Gastrocnemius medialis (tissue), 4 donors: ENCODE measurements at regions not wholly inside any gene's neighbourhood (a gene's known extent, or its start where the extent isn't known, plus 50 kb on each side); places are given as distances from the start of the nearest gene placed in this dataset.
"Not testable (repeated sequence)": the region's sequence is repeated elsewhere in the genome, so short reads cannot be mapped to it uniquely, and the experiment has no call there.

Experiments used
- ATAC-seq, 2 donors: fragments of 150-250 bp; one replicate each; pipeline ENCODE4 v1.9.1; 2016
- DNase-seq, 2 donors: peaks; one replicate each; pipeline ENCODE4 v3.0.0-alpha.2; 2019
- H3K27ac ChIP-seq, 4 donors: fragments of 200-600 bp; sonication (generic); 1 replicate in 1 of 4; 2 replicates in 3 of 4; pipeline ENCODE4 v1.5.1; 2016 to 2018; ENCODE audit warnings: mild to moderate bottlenecking in 2 of 4, moderate library complexity in 1 of 4
- H3K27me3 ChIP-seq, 3 donors: fragments of 200-600 bp; sonication (generic) in 2 of 3; 1 replicate in 1 of 3; 2 replicates in 2 of 3; pipeline versions ENCODE4 v1.5.1 to v1.6.0; 2016 to 2019; ENCODE audit warnings: mild to moderate bottlenecking in 1 of 3, moderate library complexity in 1 of 3
- H3K36me3 ChIP-seq, 2 donors: fragments of 200-600 bp; sonication (generic) in 1 of 2; one replicate each; pipeline ENCODE4 v1.5.1; 2017 to 2018
- H3K4me1 ChIP-seq, 2 donors: fragments of 200-600 bp; sonication (generic) in 1 of 2; one replicate each; pipeline ENCODE4 v1.5.1; 2016 to 2017; ENCODE audit warnings: mild to moderate bottlenecking in 2 of 2
- H3K4me3 ChIP-seq, 4 donors: fragments of 200-600 bp; sonication (generic) in 3 of 4; 1 replicate in 1 of 4; 2 replicates in 3 of 4; pipeline ENCODE4 v1.5.1; 2016 to 2019; ENCODE audit warnings: mild to moderate bottlenecking in 2 of 4
- H3K9me3 ChIP-seq, 3 donors: fragments of 200-600 bp; sonication (generic) in 2 of 3; 1 replicate in 1 of 3; 2 replicates in 2 of 3; pipeline ENCODE4 v1.5.1; 2016 to 2019
- CTCF ChIP-seq, 5 experiments: fragments of 450-650 bp in 3 of 5; fragments of 200-600 bp in 2 of 5; sonication (generic) in 2 of 5; IDR thresholded peaks in 4 of 5; conservative IDR thresholded peaks in 1 of 5; 1 replicate in 4 of 5; 2 replicates in 1 of 5; pipeline ENCODE4 v1.5.1; 2016 to 2019; ENCODE audit warnings: antibody characterized with exemption in 5 of 5, mild to moderate bottlenecking in 3 of 5, moderate library complexity in 3 of 5
- POLR2A ChIP-seq, 2 donors: fragments of 450-650 bp; IDR thresholded peaks; one replicate each; pipeline ENCODE4 v1.6.1; 2017; ENCODE audit warnings: antibody characterized with exemption in 2 of 2, mild to moderate bottlenecking in 2 of 2, moderate library complexity in 2 of 2
- in situ Hi-C, 4 donors: fragments of 200-750 bp; cut with MboI; loops; one replicate each; pipeline versions ENCODE4 v1.15.0 to v1.8.0; 2017; ENCODE audit warnings: low sequenced_read_pairs in 4 of 4
- intact Hi-C: fragments of 100-400 bp; cut with DNase I; formaldehyde crosslinking; loops from one replicate; pipeline ENCODE4 v1.15.1; 2023; ENCODE audit warnings: low total_unique reads

GRCh38 chr6:95740157-95740556 lies 162.8 kb downstream of the MANEA start:
- DNase-seq (no peak), ATAC-seq (no peak)
- TF ChIP-seq CTCF (IDR thresholded peaks at IDR 0.05 in 4 of 5, conservative IDR thresholded peaks at IDR 0.05 in 1 of 5) (no peak), POLR2A (IDR thresholded peaks at IDR 0.05) (no peak)
- in situ Hi-C loops (no loop called here), intact Hi-C loops (no loop called here)
- Histone ChIP-seq H3K4me3 (no peak overlapping the region), H3K36me3 (no peaks in the 10 kb centered on the region), H3K9me3 (no peaks in the 10 kb centered on the region), H3K27ac (no peak overlapping the region), H3K27me3 (no peaks in the 10 kb centered on the region), H3K4me1 (no peaks in the 10 kb centered on the region)

- intact Hi-C loops = no loop called here
- no peak for ATAC-seq
- TF ChIP-seq CTCF (IDR thresholded peaks at IDR 0.05 in 4 of 5, conservative IDR thresholded peaks at IDR 0.05 in 1 of 5) = no peak
- no peak for TF ChIP-seq POLR2A (IDR thresholded peaks at IDR 0.05)
Observed at GRCh38 chr6:95741045-95741444, 163.7 kb downstream of the MANEA start.

GRCh38 chr6:95742767-95743289 lies 165.5 kb downstream of the MANEA start:
- in situ Hi-C loops = no loop called here
- H3K36me3 ChIP-seq = no peaks in the 10 kb centered on the region
- intact Hi-C loops = no loop called here
- no peaks in the 10 kb centered on the region for H3K9me3 ChIP-seq
- H3K4me3 ChIP-seq = no peak overlapping the region
- TF ChIP-seq POLR2A (IDR thresholded peaks at IDR 0.05) (no peak), CTCF (IDR thresholded peaks at IDR 0.05 in 4 of 5, conservative IDR thresholded peaks at IDR 0.05 in 1 of 5) (no peak)
- DNase-seq (no peak), ATAC-seq (no peak)
- no peak overlapping the region for H3K27ac ChIP-seq
- H3K27me3 ChIP-seq = no peaks in the 10 kb centered on the region
- no peaks in the 10 kb centered on the region for H3K4me1 ChIP-seq

More at GRCh38 chr6:95741045-95741444, 163.7 kb downstream of the MANEA start:
- no peak for DNase-seq
- H3K4me1 ChIP-seq = no peaks in the 10 kb centered on the region
- H3K4me3 ChIP-seq = no peak overlapping the region
- no peaks in the 10 kb centered on the region for H3K9me3 ChIP-seq
- no peak overlapping the region for H3K27ac ChIP-seq
- H3K27me3 ChIP-seq = no peaks in the 10 kb centered on the region
- no peaks in the 10 kb centered on the region for H3K36me3 ChIP-seq
- in situ Hi-C loops = no loop called here

- intact Hi-C loops (no loop called here), in situ Hi-C loops (no loop called here)
- H3K4me3 ChIP-seq = no peak overlapping the region
- no peaks in the 10 kb centered on the region for H3K27me3 ChIP-seq
- H3K9me3 ChIP-seq = no peaks in the 10 kb centered on the region
- H3K27ac ChIP-seq = no peak overlapping the region
- ATAC-seq (no peak), DNase-seq (no peak)
- TF ChIP-seq CTCF (IDR thresholded peaks at IDR 0.05 in 4 of 5, conservative IDR thresholded peaks at IDR 0.05 in 1 of 5) (no peak), POLR2A (IDR thresholded peaks at IDR 0.05) (no peak)
- H3K4me1 ChIP-seq = no peaks in the 10 kb centered on the region
- H3K36me3 ChIP-seq = no peaks in the 10 kb centered on the region
Observed at GRCh38 chr6:95743591-95743990, 166.3 kb downstream of the MANEA start.

GRCh38 chr6:95758236-95759069 lies 181.1 kb downstream of the MANEA start:
- ATAC-seq, H3K4me3 ChIP-seq, H3K27me3 ChIP-seq, intact Hi-C loops, H3K36me3 ChIP-seq, DNase-seq, in situ Hi-C loops, H3K9me3 ChIP-seq, H3K27ac ChIP-seq, H3K4me1 ChIP-seq: not testable (repeated sequence)
